Endothelial cell of umbilical vein (primary cell): ENCODE measurements at regions not wholly inside any gene's neighbourhood (a gene's known extent, or its start where the extent isn't known, plus 50 kb on each side); places are given as distances from the start of the nearest gene placed in this dataset.

Experiments
- BruUV-seq: library from RNA; stranded (reverse); fragments of 400-500 nt; replicated peaks from 2 replicates; lab custom pipeline; 2021; lab: Mats Ljungman, UMichigan
- CTCF ChIA-PET: fragments of 300-600, 350-600 bp; sonication (Branson Sonifier 250); formaldehyde crosslinking; loops from one replicate; lab custom pipeline; 2021; ENCODE audit warnings: antibody characterized with exemption, inconsistent platforms; lab: Charles Lee
- POLR2A ChIA-PET: fragments of 300-600, 350-600 bp; sonication (Branson Sonifier 250); formaldehyde crosslinking; loops from one replicate; lab custom pipeline; 2021; ENCODE audit warnings: antibody characterized with exemption, inconsistent platforms; lab: Charles Lee
- DNase-seq: peaks from one replicate; pipeline ENCODE4 v3.0.0-alpha.2; 2011; ENCODE audit warnings: low read depth, low spot score
- FAIRE-seq: peaks from 2 replicates; lab custom pipeline; 2011; peaks lifted over from hg19 to GRCh38; lab: Jason Lieb, UNC
- H2AFZ ChIP-seq: 2 replicates; pipeline ENCODE4 v1.6.0; 2012; ENCODE audit warnings: low read depth, low read length, control low read depth, inconsistent platforms
- H3K27ac ChIP-seq: 2 replicates; pipeline ENCODE4 v1.5.1; 2011; ENCODE audit warnings: low read depth, mild to moderate bottlenecking, control low read depth, low read length, moderate library complexity; ENCODE audit not compliant: insufficient read depth
- H3K27me3 ChIP-seq, 2 experiments: 2 replicates each; pipeline versions ENCODE4 v1.6.0 to v1.6.1; 2011; ENCODE audit warnings: low read length in 2 of 2, mixed read lengths in 1 of 2; ENCODE audit not compliant: control insufficient read depth in 2 of 2, insufficient read depth in 2 of 2
- H3K36me3 ChIP-seq, 2 experiments: 2 replicates in 1 of 2; 3 replicates in 1 of 2; pipeline ENCODE4 v1.5.1; 2011; ENCODE audit warnings: low read length in 2 of 2, mild to moderate bottlenecking in 1 of 2, moderate library complexity in 1 of 2; ENCODE audit not compliant: control insufficient read depth in 2 of 2, insufficient read depth in 2 of 2; ENCODE audit errors: extremely low read depth in 1 of 2
- H3K4me1 ChIP-seq: 3 replicates; pipeline ENCODE4 v1.5.1; 2011; ENCODE audit warnings: mild to moderate bottlenecking, low read length; ENCODE audit not compliant: control insufficient read depth, insufficient read depth; ENCODE audit errors: extremely low read depth
- H3K4me2 ChIP-seq: 2 replicates; pipeline ENCODE4 v1.6.1; 2011; ENCODE audit warnings: low read length, control low read depth, mixed read lengths; ENCODE audit not compliant: insufficient read depth
- H3K4me3 ChIP-seq, 3 experiments: fragments of 200-600 bp in 1 of 3; sonication (generic), shearing (Covaris generic) in 1 of 3; replicated peaks in 1 of 3; 2 replicates each; pipeline ENCODE4 v1.5.1; 2011 to 2016; ENCODE audit warnings: control low read depth in 3 of 3, low read length in 3 of 3, mild to moderate bottlenecking in 2 of 3, inconsistent platforms in 1 of 3, low read depth in 1 of 3, moderate library complexity in 1 of 3; ENCODE audit not compliant: insufficient read depth in 1 of 3
- H3K79me2 ChIP-seq: 2 replicates; pipeline ENCODE4 v1.6.0; 2012; ENCODE audit warnings: low read length, inconsistent platforms; ENCODE audit not compliant: control insufficient read depth, insufficient read depth
- H3K9ac ChIP-seq: replicated peaks from 2 replicates; pipeline ENCODE3; 2011; ENCODE audit warnings: low read length, control low read depth; ENCODE audit not compliant: insufficient read depth; ENCODE audit errors: extremely low read depth
- H3K9me1 ChIP-seq: replicated peaks from 3 replicates; pipeline ENCODE4 v1.6.0; 2011; ENCODE audit warnings: mild to moderate bottlenecking, low read length; ENCODE audit not compliant: control insufficient read depth, insufficient read depth; ENCODE audit errors: extremely low read depth
- H3K9me3 ChIP-seq: replicated peaks from 2 replicates; pipeline ENCODE4 v1.5.1; 2012; ENCODE audit warnings: low read length, inconsistent platforms; ENCODE audit not compliant: control insufficient read depth, insufficient read depth
- H4K20me1 ChIP-seq: replicated peaks from 2 replicates; pipeline ENCODE3; 2011; ENCODE audit warnings: mild to moderate bottlenecking, low read length; ENCODE audit not compliant: control insufficient read depth, insufficient read depth; ENCODE audit errors: extremely low read depth
- EZH2 ChIP-seq: IDR thresholded peaks from 2 replicates; pipeline ENCODE4 v1.6.1; 2012; ENCODE audit warnings: borderline replicate concordance, low read depth, mild to moderate bottlenecking, moderate library complexity, low read length, inconsistent platforms; ENCODE audit not compliant: severe bottlenecking
- FOS ChIP-seq: IDR thresholded peaks from 2 replicates; pipeline ENCODE4 v1.6.1; 2011; ENCODE audit warnings: mild to moderate bottlenecking, low read length, moderate library complexity, borderline replicate concordance; ENCODE audit not compliant: insufficient read depth
- GATA2 ChIP-seq: IDR thresholded peaks from 2 replicates; pipeline ENCODE4 v1.7.0; 2011; ENCODE audit warnings: low read depth, mild to moderate bottlenecking, moderate library complexity, mixed read lengths, low read length; ENCODE audit not compliant: insufficient read length, insufficient read depth
- JUN ChIP-seq: IDR thresholded peaks from 2 replicates; pipeline ENCODE4 v1.6.1; 2011; ENCODE audit warnings: borderline replicate concordance, low read depth; ENCODE audit not compliant: insufficient read length, insufficient read depth
- MYC ChIP-seq: IDR thresholded peaks from one replicate; pipeline ENCODE4 v1.6.1; 2011; ENCODE audit warnings: mild to moderate bottlenecking, low read depth, low read length
- POLR2A ChIP-seq: IDR thresholded peaks from 2 replicates; pipeline ENCODE4 v1.6.1; 2012; ENCODE audit warnings: low read depth, mild to moderate bottlenecking, control low read depth, low read length
- POLR2AphosphoS5 ChIP-seq: IDR thresholded peaks from 2 replicates; pipeline ENCODE4 v1.6.1; 2012; ENCODE audit warnings: low read depth, mild to moderate bottlenecking, control low read depth, low read length, moderate library complexity; ENCODE audit not compliant: insufficient read depth
- dilution Hi-C: fragments of 300-500 bp; cut with MboI; formaldehyde crosslinking; loops from one replicate; pipeline ENCODE4 v1.15.0; 2019; ENCODE audit warnings: low sequenced_read_pairs; ENCODE audit not compliant: extremely low pct_ligation_motif_present
- intact Hi-C: fragments of 100-400 bp; cut with micrococcal nuclease; formaldehyde crosslinking; loops from one replicate; pipeline ENCODE4 v1.10.0; 2022
- TF ChIP-seq, protein P1 (sequence below), 2 donors: IDR thresholded peaks; 1 replicate in 1 of 2; 2 replicates in 1 of 2; pipeline ENCODE4 v1.5.1; 2011; ENCODE audit warnings: low read length in 2 of 2, mild to moderate bottlenecking in 2 of 2, moderate library complexity in 2 of 2, control low read depth in 1 of 2, inconsistent platforms in 1 of 2, low read depth in 1 of 2; ENCODE audit not compliant: insufficient read depth in 1 of 2; ENCODE audit errors: extremely low read depth in 1 of 2
- TF ChIP-seq, protein P2 (sequence below): IDR thresholded peaks from 2 replicates; pipeline ENCODE4 v1.6.1; 2011; ENCODE audit not compliant: insufficient read depth, insufficient read length

DNA sequence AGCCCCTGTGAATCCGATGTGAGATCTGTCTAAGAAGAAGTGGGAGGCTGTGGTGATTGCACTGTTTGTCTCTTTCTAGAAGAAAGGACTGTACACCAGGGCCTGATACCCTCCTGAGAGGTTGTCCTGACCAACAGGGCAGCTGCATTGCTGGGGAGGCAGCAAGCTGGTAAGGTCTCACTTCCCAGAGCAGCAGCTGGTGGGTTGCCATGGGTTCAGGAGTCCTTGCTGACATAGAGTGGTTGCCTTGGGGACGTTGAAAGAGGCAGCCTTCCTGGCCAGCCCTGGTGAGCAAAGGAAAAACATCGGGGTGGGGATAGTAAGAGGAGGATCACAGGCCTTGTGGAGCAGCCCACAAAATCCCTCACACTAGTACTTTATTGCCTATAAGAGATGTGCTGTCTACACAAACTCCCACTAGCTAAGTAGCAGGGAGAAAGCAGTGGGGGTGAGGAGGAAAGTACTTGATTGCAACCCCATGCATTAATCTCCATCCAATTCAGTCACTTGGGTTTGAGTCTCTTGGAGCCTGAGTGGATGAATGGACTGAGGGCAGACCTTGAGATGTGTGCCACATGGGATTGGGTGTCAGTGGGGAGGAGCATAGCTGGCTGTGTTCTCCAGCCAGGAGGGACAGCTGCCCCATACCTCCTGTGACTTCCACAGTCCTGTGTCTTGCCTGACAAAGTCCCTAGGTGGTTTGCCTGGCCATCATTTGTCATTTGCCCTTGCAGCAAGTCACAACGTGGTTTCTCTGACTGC is 143.8 kb upstream of the RPL38 start:
- Histone ChIP-seq H3K4me3 (no peak overlapping the region), H3K4me1 (no peaks in the 10 kb centered on the region), H4K20me1 (no peaks in the 10 kb centered on the region), H3K36me3 (no peaks in the 10 kb centered on the region), H3K9me1 (no peaks in the 10 kb centered on the region), H3K79me2 (no peaks in the 10 kb centered on the region), H3K9ac (no peak overlapping the region), H3K4me2 (no peak overlapping the region), H2AFZ (no peak overlapping the region), H3K27ac (no peak overlapping the region), H3K9me3 (peaks cover 1% of the 10 kb centered on the region), H3K27me3 (no peaks in the 10 kb centered on the region)
- no peak for TF ChIP-seq EZH2
- TF ChIP-seq JUN, result no peak
- TF ChIP-seq POLR2AphosphoS5, result no peak
- TF ChIP-seq MYC, result no peak
- TF ChIP-seq, protein P1, sequence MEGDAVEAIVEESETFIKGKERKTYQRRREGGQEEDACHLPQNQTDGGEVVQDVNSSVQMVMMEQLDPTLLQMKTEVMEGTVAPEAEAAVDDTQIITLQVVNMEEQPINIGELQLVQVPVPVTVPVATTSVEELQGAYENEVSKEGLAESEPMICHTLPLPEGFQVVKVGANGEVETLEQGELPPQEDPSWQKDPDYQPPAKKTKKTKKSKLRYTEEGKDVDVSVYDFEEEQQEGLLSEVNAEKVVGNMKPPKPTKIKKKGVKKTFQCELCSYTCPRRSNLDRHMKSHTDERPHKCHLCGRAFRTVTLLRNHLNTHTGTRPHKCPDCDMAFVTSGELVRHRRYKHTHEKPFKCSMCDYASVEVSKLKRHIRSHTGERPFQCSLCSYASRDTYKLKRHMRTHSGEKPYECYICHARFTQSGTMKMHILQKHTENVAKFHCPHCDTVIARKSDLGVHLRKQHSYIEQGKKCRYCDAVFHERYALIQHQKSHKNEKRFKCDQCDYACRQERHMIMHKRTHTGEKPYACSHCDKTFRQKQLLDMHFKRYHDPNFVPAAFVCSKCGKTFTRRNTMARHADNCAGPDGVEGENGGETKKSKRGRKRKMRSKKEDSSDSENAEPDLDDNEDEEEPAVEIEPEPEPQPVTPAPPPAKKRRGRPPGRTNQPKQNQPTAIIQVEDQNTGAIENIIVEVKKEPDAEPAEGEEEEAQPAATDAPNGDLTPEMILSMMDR (IDR thresholded peaks at IDR 0.05; ENCODE audit: extremely low read depth in 1 of 2, insufficient read depth in 1 of 2, low read depth in 1 of 2, low read length in 2 of 2), result no peak
- TF ChIP-seq FOS, result no peak
- TF ChIP-seq POLR2A, result no peak
- no peak for TF ChIP-seq GATA2
- TF ChIP-seq, protein P2, sequence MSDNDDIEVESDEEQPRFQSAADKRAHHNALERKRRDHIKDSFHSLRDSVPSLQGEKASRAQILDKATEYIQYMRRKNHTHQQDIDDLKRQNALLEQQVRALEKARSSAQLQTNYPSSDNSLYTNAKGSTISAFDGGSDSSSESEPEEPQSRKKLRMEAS, result no peak
- intact Hi-C loops, result no loop called here
- ChIA-PET CTCF (no interaction called here), POLR2A (no interaction called here)
- FAIRE-seq, result no peak
- no peak for DNase-seq
- dilution Hi-C loops, result no loop called here
- no TSS peak for BruUV-seq
